HepG2 (cell line): ENCODE measurements at regions not wholly inside any gene's neighbourhood (a gene's known extent, or its start where the extent isn't known, plus 50 kb on each side); places are given as distances from the start of the nearest gene placed in this dataset.
A peak's percentile ranks its signal among the peaks of the same experiment; 100 is the strongest.
"Not testable (repeated sequence)": the region's sequence is repeated elsewhere in the genome, so short reads cannot be mapped to it uniquely, and the experiment has no call there.

Experiments used
- ATAC-seq: fragments of 200-7000 bp; cut with Tn5 transposase; 3 replicates; pipeline ENCODE4 v1.9.1; 2020; ENCODE audit warnings: mild to moderate bottlenecking, moderate library complexity
- BruUV-seq: library from RNA; stranded (reverse); fragments of 400-500 nt; replicated peaks from 2 replicates; lab custom pipeline; 2021; lab: Mats Ljungman, UMichigan
- CTCF ChIA-PET: fragments of 300-600 bp; formaldehyde crosslinking; extraction: SDS; loops from one replicate; lab custom pipeline; 2021; ENCODE audit warnings: low total read pairs, inconsistent platforms, low intra/inter-chr PET ratio; lab: Yijun Ruan, JAX
- POLR2A ChIA-PET: fragments of 350-600 bp; sonication (Branson Sonifier 250); formaldehyde crosslinking; loops from one replicate; lab custom pipeline; 2020; ENCODE audit warnings: antibody characterized with exemption, inconsistent platforms; lab: Yijun Ruan, JAX
- DNase-seq: peaks from one replicate; pipeline ENCODE4 v3.0.0-alpha.2; 2015; ENCODE audit warnings: low spot score
- FAIRE-seq: peaks from 3 replicates; lab custom pipeline; 2011; peaks lifted over from hg19 to GRCh38; lab: Jason Lieb, UNC
- H2AFZ ChIP-seq: one replicate; pipeline ENCODE4 v1.6.1; 2011; ENCODE audit warnings: low read length, inconsistent platforms
- H3K27ac ChIP-seq: fragments of 300-600 bp; 3 replicates; pipeline ENCODE4 v1.8.0; 2011; ENCODE audit warnings: mixed run types, mild to moderate bottlenecking, mixed read lengths, low read length, inconsistent platforms; ENCODE audit not compliant: insufficient read depth; ENCODE audit errors: extremely low read length
- H3K27me3 ChIP-seq, 2 experiments: fragments of 200-600 bp in 1 of 2; 2 replicates in 1 of 2; 3 replicates in 1 of 2; pipeline versions ENCODE4 v1.6.0 to v1.8.0; 2011; ENCODE audit warnings: low read length in 2 of 2, mild to moderate bottlenecking in 2 of 2, moderate library complexity in 2 of 2, inconsistent platforms in 1 of 2; ENCODE audit not compliant: insufficient read depth in 2 of 2, control insufficient read depth in 1 of 2
- H3K36me3 ChIP-seq, 2 experiments: fragments of 200-600 bp in 1 of 2; replicated peaks in 1 of 2; 2 replicates in 1 of 2; 3 replicates in 1 of 2; pipeline versions ENCODE4 v1.5.1 to v1.8.0; 2011; ENCODE audit warnings: low read length in 2 of 2, inconsistent platforms in 1 of 2; ENCODE audit not compliant: insufficient read depth in 2 of 2, control insufficient read depth in 1 of 2
- H3K4me1 ChIP-seq: 2 replicates; pipeline ENCODE4 v1.5.1; 2012; ENCODE audit warnings: low read length, inconsistent platforms; ENCODE audit not compliant: insufficient read depth
- H3K4me2 ChIP-seq: 2 replicates; pipeline ENCODE4 v1.6.0; 2011; ENCODE audit warnings: low read depth, low read length, inconsistent platforms
- H3K4me3 ChIP-seq, 3 experiments: fragments of 200-600 bp in 1 of 3; sonication (generic), shearing (Covaris generic) in 1 of 3; replicated peaks in 1 of 3; 2 replicates each; pipeline ENCODE4 v1.5.1; 2011 to 2016; ENCODE audit warnings: low read length in 3 of 3, inconsistent platforms in 2 of 3, low read depth in 2 of 3, mild to moderate bottlenecking in 2 of 3, control low read depth in 1 of 3, mixed read lengths in 1 of 3; ENCODE audit not compliant: insufficient read depth in 1 of 3
- H3K79me2 ChIP-seq: one replicate; pipeline ENCODE4 v1.6.1; 2011; ENCODE audit warnings: low read length, inconsistent platforms; ENCODE audit not compliant: insufficient read depth
- H3K9ac ChIP-seq: 2 replicates; pipeline ENCODE4 v1.6.0; 2011; ENCODE audit warnings: mild to moderate bottlenecking, low read depth, low read length, inconsistent platforms; ENCODE audit not compliant: insufficient read depth
- H3K9me3 ChIP-seq: 2 replicates; pipeline ENCODE4 v1.5.1; 2012; ENCODE audit warnings: mild to moderate bottlenecking, low read length
- H4K20me1 ChIP-seq: 2 replicates; pipeline ENCODE4 v1.6.0; 2011; ENCODE audit warnings: inconsistent platforms, mild to moderate bottlenecking, low read length, moderate library complexity; ENCODE audit not compliant: insufficient read depth
- WGBS: methylation state at CpG from one replicate; pipeline ENCODE4 v1.1.6; 2017; ENCODE audit warnings: low lambda C conversion rate; 5-methylcytosine and 5-hydroxymethylcytosine counted together
- in situ Hi-C: cut with HindIII; loops from 2 replicates; pipeline ENCODE4 v1.10.0; 2017; ENCODE audit warnings: low pct_unique_long_range_greater_than_20kb; ENCODE audit not compliant: extremely low pct_ligation_motif_present
- intact Hi-C: fragments of 100-400 bp; cut with micrococcal nuclease; formaldehyde crosslinking; loops from one replicate; pipeline ENCODE4 v1.10.0; 2022; ENCODE audit not compliant: unreplicated experiment

GRCh38 chr22:11017108-11017507, 4510.9 kb upstream of the OR11H1 start:
- ATAC-seq, FAIRE-seq, POLR2A ChIA-PET: not testable (repeated sequence)

GRCh38 chr22:11020522-11020921, 4507.5 kb upstream of the OR11H1 start:
- H3K36me3 ChIP-seq, H3K4me3 ChIP-seq, CTCF ChIA-PET, H3K4me2 ChIP-seq, POLR2A ChIA-PET, H3K4me1 ChIP-seq, H2AFZ ChIP-seq, H4K20me1 ChIP-seq, H3K27me3 ChIP-seq, DNase-seq, intact Hi-C loops, H3K9ac ChIP-seq, in situ Hi-C loops, FAIRE-seq, H3K79me2 ChIP-seq, BruUV-seq, H3K27ac ChIP-seq: not testable (repeated sequence)
- peaks cover 26% of the 10 kb centered on the region for H3K9me3 ChIP-seq
- peak; percentile 44 for ATAC-seq
- WGBS = 27% methylated on average over 5 of the region's 8 CpGs

More at GRCh38 chr22:11017108-11017507, 4510.9 kb upstream of the OR11H1 start:
- 16% methylated on average over 8 of the region's 8 CpGs for WGBS
- H3K4me1 ChIP-seq, CTCF ChIA-PET, H3K79me2 ChIP-seq, H4K20me1 ChIP-seq, DNase-seq, H3K36me3 ChIP-seq, H3K9me3 ChIP-seq, in situ Hi-C loops, H3K4me3 ChIP-seq, BruUV-seq, H3K9ac ChIP-seq, H3K4me2 ChIP-seq, intact Hi-C loops, H2AFZ ChIP-seq, H3K27me3 ChIP-seq, H3K27ac ChIP-seq: not testable (repeated sequence)

- CTCF ChIA-PET, H3K4me2 ChIP-seq, H3K36me3 ChIP-seq, H3K79me2 ChIP-seq, H4K20me1 ChIP-seq, H3K27me3 ChIP-seq, H3K4me3 ChIP-seq, BruUV-seq, H2AFZ ChIP-seq, intact Hi-C loops, H3K27ac ChIP-seq, FAIRE-seq, in situ Hi-C loops, DNase-seq, POLR2A ChIA-PET, H3K4me1 ChIP-seq, H3K9ac ChIP-seq, ATAC-seq: not testable (repeated sequence)
- peaks cover 76% of the 10 kb centered on the region for H3K9me3 ChIP-seq
- 5% methylated on average over 4 of the region's 4 CpGs for WGBS
These were observed 4501.5 kb upstream of the OR11H1 start for GRCh38 chr22:11026541-11026940.

GRCh38 chr22:11027064-11027463, 4500.9 kb upstream of the OR11H1 start:
- H3K36me3 ChIP-seq, H3K27ac ChIP-seq, DNase-seq, POLR2A ChIA-PET, H3K4me2 ChIP-seq, H3K27me3 ChIP-seq, intact Hi-C loops, H4K20me1 ChIP-seq, H3K9ac ChIP-seq, H3K79me2 ChIP-seq, BruUV-seq, ATAC-seq, in situ Hi-C loops, CTCF ChIA-PET, H2AFZ ChIP-seq, H3K4me1 ChIP-seq, FAIRE-seq, H3K4me3 ChIP-seq: not testable (repeated sequence)
- H3K9me3 ChIP-seq = peaks cover 81% of the 10 kb centered on the region
- 7% methylated on average over 9 of the region's 9 CpGs for WGBS
